Heart left ventricle (tissue), 13 donors: ENCODE measurements at regions not wholly inside any gene's neighbourhood (a gene's known extent, or its start where the extent isn't known, plus 50 kb on each side); places are given as distances from the start of the nearest gene placed in this dataset.

Source experiments
- CTCF ChIP-seq, 12 donors: fragments of 200-600 bp; sonication (generic) in 4 of 12; IDR thresholded peaks; one replicate each; pipeline versions ENCODE4 v1.5.0 to v1.8.0; 2018 to 2022; ENCODE audit warnings: antibody characterized with exemption in 12 of 12, mild to moderate bottlenecking in 5 of 12
- POLR2A ChIP-seq, 2 donors: fragments of 450-650 bp; IDR thresholded peaks; one replicate each; pipeline ENCODE4 v1.6.1; 2017; ENCODE audit warnings: antibody characterized with exemption in 2 of 2, mild to moderate bottlenecking in 2 of 2, moderate library complexity in 2 of 2
- donor health status: ischemic (EF 13 %, LVEDD 7.1; RV severe dilation, severe dysfunction).
- donor health status: DM: no; HTN: yes; CAD: no.
- donor health status: DM: no; HTN: no; CAD: no.
- donor health status: ischemic (EF 25% LVEDD 6.9; RV normal size, moderate dysfunction).
- donor health status: ischemic (EF 25% LVEDD 5.7; RV mildly dilated, moderate dysfunction).
- donor health status: ischemic (EF 35%, LVEDD 5.7; RV mildly dilated, moderate dysfunction).
- donor health status: nonischemic (EF 11% LVEDD 7.7; RV severe dilation, severe dysfunction).
- donor health status: DM: yes; HTN: yes; CAD: no.
- donor health status: PGD.
- donor health status: ischemic (EF 29% LVEDD 5.4; RV normal size, mild dysfunction).
- donor health status: nonischemic (EF 23%, LVEDD 6.1; RV moderate dilation, normal function).

- TF ChIP-seq CTCF (IDR thresholded peaks at IDR 0.05) = no peak
- TF ChIP-seq POLR2A (IDR thresholded peaks at IDR 0.05) = no peak
Observed at GRCh38 chr14:98893675-98894074, 378.3 kb downstream of the BCL11B start.
